ENCODE measurements at regions not wholly inside any gene's neighbourhood (a gene's known extent, or its start where the extent isn't known, plus 50 kb on each side); places are given as distances from the start of the nearest gene placed in this dataset.
"Not testable (repeated sequence)": the region's sequence is repeated elsewhere in the genome, so short reads cannot be mapped to it uniquely, and the experiment has no call there.

DNA sequence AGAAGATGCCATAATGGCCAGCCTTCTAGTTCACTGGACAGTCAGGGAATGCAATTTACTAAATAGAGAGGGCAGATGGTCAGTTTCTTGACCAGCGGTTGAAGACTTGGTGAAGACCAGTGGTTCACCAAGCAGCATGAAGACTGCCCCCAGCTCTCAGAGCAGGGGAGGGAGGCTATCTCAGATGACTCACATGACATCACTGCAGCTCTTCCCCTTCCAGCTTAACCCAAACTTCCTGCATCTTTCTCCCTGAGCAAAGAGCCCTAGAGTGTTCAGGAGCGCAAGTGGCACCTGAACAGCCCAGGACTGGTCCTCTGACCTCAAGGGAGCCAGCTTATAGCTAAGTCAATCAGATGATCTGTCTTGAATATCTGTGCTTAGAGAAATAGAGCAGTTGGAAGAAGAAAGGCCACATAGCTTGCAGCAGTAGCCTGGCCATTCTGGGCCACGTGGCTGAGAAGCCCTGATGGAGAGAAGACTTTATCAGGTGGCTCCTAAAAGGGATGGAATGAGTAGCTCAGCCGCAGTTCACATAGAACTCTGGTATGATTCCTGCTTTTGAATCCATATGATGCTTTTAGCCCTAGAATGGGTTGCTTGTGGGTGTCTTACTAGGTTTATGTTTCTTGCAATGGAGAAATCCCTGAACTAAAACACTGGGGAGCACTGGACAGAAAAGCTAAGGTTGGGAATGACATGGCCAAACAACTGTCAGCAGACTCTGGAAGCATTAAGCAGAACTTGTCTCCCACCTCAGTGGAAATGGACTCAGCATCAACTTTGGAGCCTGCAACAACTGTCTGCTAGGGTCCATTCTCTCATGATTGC lies 392.1 kb upstream of the CCL2 start:
- no peak for DNase-seq

- DNase-seq: no peak
Observed at GRCh38 chr17:33864758-33865229, 390.3 kb upstream of the CCL2 start.

- DNase-seq: no peak
Observed at GRCh38 chr17:33868899-33869298, 386.2 kb upstream of the CCL2 start.

GRCh38 chr17:33870936-33871335 lies 384.1 kb upstream of the CCL2 start:
- DNase-seq: no peak

DNA sequence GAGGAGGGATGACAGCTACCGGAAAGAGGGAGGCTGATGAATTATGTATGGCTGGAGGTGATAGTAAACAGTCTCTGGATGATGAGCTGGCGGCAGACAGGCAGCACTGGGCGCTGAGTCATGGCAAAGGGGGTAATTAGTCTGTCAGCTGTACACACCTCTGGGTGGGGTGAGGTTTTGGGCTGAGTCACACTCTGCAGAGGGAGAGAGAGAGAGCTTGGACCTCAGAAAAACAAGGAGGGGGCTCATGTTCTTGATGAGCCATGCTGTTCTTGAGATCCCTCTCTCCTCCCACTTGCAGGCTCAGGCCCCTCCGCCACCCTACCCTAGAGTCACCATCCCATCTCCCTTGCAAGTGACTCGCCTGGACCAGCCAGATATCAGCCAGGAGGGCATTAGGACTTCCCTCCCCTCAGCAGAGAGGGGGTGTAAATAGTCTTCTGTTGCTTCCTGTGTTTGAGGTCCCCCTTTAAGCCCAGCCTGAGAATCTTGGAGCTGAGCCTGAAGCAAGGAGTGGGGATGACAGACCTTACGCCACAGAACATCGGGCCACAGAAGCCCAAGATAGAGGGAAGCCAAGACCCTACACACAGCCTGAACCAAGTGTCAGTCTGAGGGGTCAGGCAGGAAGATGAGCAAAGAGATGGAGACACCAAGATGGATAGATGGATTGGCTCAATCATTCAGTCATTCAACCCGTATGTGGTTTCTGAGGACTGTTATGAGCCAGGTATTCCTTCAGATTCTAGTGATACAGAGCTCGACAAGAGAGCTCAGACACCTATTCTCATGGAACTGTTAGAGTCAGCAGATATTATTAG lies 383.2 kb upstream of the CCL2 start:
- no peak for DNase-seq

DNA sequence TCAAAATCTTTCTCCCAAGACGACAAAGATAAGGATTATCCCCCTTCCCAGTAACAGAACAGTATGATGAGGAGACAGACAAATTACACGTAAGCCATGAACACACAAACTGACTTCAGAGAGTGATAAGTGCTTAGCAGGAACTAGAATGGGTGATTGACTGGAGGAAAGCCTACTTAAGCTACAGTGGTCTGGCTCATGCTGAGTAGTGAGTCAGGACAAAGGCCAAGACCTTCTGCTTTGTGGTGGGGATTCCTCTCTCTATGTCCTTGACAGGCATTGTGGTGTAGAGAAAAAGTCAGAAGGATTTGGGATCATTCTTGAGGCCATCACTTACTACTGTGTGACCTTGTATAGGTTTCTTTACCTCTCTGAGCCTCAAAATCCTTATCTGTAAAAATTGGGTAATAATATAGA lies 381.9 kb upstream of the CCL2 start:
- no peak for DNase-seq

GRCh38 chr17:33874617-33875060 lies 380.4 kb upstream of the CCL2 start:
- DNase-seq: no peak

- DNase-seq: no peak
Observed at GRCh38 chr17:33875973-33876372, 379.1 kb upstream of the CCL2 start.

GRCh38 chr17:33882273-33882672 lies 372.8 kb upstream of the CCL2 start:
- DNase-seq: not testable (repeated sequence)

DNA sequence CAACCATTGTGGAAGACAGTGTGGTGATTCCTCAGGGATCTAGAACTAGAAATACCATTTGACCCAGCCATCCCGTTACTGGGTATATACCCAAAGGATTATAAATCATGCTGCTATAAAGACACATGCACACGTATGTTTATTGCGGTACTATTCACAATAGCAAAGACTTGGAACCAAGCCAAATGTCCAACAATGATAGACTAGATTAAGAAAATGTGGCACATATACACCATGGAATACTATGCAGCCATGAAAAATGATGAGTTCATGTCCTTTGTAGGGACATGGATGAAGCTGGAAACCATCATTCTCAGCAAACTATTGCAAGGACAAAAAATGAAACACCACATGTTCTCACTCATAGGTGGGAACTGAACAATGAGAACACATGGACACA lies 372.4 kb upstream of the CCL2 start:
- not testable (repeated sequence) for DNase-seq

DNA sequence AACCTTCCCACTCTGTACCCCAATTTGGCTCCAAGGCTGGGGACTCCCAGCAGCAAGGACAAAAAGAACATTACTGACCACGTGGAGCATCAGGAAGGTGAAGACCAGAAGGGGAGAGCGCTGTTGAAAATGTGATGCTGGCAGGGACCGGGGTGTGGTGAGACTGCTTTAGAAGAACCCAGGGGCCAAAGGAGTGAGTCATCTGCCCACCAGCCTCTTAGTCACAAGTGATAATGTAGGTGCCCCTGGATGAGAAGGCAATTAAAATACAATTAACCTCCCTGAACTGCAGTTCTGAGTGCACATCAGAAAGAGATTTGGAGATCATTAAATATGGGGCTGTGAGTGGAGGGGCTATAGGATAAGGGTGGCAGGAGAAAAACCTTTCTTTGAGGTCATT lies 366.6 kb upstream of the CCL2 start:
- no peak for DNase-seq

GRCh38 chr17:33889040-33889439 lies 366.0 kb upstream of the CCL2 start:
- DNase-seq: no peak

DNA sequence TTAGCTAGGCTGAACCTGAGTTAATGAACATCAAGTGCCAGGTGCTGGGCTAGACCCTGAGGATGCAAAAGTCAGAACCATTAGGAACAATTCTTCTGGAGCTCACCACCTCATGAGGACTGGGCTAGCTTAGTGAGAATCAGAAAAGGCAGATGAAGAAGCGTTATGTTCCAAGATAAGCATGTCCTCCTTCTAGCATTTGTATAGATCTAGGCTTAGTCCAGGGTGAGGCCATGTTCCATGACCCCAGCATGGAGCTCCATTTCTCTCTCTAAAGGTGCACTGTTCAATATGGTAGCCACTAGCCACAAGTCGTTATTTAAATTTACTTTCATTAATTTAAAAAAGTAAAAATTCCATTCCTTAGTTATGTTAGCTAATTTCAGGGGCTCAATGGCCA lies 365.3 kb upstream of the CCL2 start:
- DNase-seq: no peak

DNA sequence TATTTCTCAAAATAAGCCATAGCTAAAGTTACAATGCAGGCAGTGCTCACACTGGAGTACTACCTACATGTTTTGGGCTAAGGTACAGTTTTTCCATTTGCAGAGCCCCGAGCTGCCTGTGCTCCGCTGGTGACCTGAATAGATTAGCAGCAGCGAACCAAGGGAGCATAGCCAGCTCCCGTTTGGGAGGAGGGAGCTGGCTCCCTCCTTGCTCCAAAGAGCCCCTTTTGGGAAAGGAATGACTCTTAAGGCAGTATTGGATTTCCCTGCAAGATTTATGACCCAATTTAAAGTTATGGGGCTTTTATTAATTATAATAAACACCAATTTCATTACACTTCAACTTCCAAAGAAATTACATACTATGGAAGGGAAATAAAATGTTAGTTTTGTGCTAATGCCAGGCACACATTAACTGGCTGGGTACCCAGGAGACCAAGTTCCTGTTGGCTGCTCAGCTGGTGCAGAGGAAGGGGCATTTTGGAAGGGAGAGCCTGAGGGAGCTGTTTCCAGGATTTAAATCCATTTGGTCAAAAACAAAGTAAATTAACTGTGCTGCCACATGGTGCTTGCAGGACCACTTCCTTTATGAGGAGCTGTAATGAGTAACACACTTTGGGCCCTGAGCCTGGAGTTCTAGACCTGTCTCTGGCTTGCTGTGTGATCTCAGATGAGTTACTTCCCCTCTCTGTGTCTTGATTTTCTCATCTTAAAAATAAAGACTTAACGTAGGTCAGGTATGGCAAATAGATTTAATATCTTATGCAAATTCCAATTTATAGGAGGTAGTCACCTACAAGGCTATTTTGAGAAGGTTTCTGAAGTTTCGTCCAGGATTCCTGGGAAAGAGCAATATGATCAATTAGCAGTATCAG lies 362.1 kb upstream of the CCL2 start:
- DNase-seq: no peak

- DNase-seq: no peak
Observed at GRCh38 chr17:33895491-33895890, 359.6 kb upstream of the CCL2 start.

DNA sequence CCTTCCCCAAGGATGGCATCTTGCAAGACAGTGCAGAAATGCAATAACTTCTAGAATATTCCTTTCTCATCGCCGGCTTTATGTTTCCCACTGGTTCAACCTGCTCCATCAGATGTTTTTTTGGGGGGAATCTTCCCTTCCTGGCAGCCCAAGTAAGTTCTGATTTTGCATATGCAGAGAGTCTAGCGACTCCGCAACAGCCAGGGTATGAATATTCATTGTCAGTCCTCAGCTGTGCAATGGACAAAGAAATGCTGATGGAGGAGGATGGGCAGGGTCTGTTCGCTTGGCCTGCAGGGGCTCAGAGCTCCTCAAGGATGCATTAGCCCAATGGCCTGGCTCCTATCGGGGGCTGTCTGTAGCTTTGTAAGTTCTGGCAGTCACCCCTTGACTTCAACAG lies 358.8 kb upstream of the CCL2 start:
- no peak for DNase-seq

- DNase-seq: no peak
Observed at GRCh38 chr17:33901085-33901484, 354.0 kb upstream of the CCL2 start.

GRCh38 chr17:33902901-33903449 lies 352.1 kb upstream of the CCL2 start:
- no peak for DNase-seq

- no peak for DNase-seq
Observed at GRCh38 chr17:33904476-33904875, 350.6 kb upstream of the CCL2 start.

DNA sequence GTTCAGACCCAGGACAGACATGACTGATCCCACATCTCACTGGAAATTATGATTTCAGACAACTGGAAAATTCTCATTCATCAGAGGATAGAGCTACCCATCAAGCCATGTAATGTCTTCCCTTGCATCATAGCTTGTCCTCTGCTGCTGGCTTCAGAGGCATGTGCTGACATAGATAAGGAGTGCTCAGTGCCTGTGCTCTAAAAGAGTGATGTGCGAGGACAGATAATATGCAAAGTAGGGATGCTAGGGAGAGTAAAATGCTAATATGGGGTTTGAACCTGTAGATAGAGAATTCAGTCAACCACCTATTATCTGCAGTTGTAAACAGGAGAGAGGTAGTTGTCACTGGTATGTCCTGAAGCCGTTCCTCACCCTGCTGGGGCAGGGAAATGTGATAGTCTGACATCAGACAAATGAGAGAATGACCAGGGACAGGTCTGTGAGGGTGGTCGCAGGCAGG lies 349.7 kb upstream of the CCL2 start:
- DNase-seq: no peak

DNA sequence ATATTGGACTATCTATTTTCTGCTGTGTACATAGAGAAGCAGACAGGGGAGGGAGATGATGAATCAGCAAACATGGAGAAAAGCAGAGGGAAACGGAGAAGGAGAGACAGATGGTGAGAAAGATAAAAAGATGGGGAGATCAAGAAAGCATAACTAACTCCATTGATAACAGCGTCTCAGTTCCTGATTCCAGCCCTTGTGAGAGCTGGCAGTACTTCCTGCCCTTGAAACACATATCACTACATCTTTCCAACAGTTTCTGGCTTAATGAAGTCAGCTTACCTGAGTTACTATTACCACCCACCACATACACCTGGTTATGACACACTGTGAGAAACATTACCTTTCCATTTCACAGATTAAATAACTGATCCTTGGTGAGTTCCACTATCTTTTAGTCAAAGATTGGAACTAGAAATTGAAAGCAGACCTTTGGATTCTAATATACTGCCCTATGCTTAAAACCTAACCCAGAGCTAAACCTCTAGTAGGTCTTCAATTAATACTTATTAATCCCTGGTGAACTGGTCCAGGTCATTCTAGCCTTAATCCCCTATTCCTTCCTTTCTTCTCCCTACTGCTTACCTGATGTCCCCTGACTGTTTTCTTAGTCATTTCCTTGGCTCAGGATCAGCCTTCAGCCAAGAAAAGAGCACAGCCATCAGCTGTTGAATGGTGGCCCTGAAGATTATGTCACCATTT lies 346.6 kb upstream of the CCL2 start:
- DNase-seq: no peak
